MM.1S (cell line): ENCODE measurements at regions not wholly inside any gene's neighbourhood (a gene's known extent, or its start where the extent isn't known, plus 50 kb on each side); places are given as distances from the start of the nearest gene placed in this dataset.

Source experiments
- DNase-seq: peaks from one replicate; pipeline ENCODE4 v3.0.0-alpha.2; 2015
- H2AFZ ChIP-seq: fragments of 300-600 bp; sonication (generic); 2 replicates; pipeline ENCODE4 v1.6.0; 2016; ENCODE audit warnings: antibody characterized with exemption, low read length
- H3F3A ChIP-seq: fragments of 300-600 bp; sonication (generic); 2 replicates; pipeline ENCODE4 v1.6.1; 2016; ENCODE audit warnings: mild to moderate bottlenecking, antibody characterized with exemption, low read length, moderate library complexity, mixed read lengths; ENCODE audit not compliant: insufficient read depth
- H3K27ac ChIP-seq: fragments of 300-600 bp; sonication (generic); 2 replicates; pipeline ENCODE4 v1.5.1; 2016; ENCODE audit warnings: mild to moderate bottlenecking, low read length
- H3K27me3 ChIP-seq: fragments of 300-600 bp; sonication (generic); replicated peaks from 2 replicates; pipeline ENCODE4 v1.6.0; 2016; ENCODE audit warnings: low read length; ENCODE audit not compliant: insufficient read depth
- H3K36me3 ChIP-seq: fragments of 300-600 bp; sonication (generic); replicated peaks from 2 replicates; pipeline ENCODE4 v1.6.1; 2016; ENCODE audit warnings: mild to moderate bottlenecking, low read length, mixed read lengths; ENCODE audit not compliant: insufficient read depth
- H3K4me1 ChIP-seq: fragments of 300-600 bp; sonication (generic); 2 replicates; pipeline ENCODE4 v1.6.1; 2016; ENCODE audit warnings: low read length, mixed read lengths
- H3K4me2 ChIP-seq: fragments of 300-600 bp; sonication (generic); 2 replicates; pipeline ENCODE4 v1.6.0; 2016; ENCODE audit warnings: low read depth, low read length
- H3K4me3 ChIP-seq: fragments of 300-600 bp; sonication (generic); 2 replicates; pipeline ENCODE4 v1.5.1; 2016; ENCODE audit warnings: low read length, mixed read lengths
- H3K79me2 ChIP-seq: fragments of 300-600 bp; sonication (generic); 2 replicates; pipeline ENCODE4 v1.6.1; 2016; ENCODE audit warnings: mixed run types, low read length, mixed read lengths
- H3K9ac ChIP-seq: fragments of 300-600 bp; sonication (generic); 2 replicates; pipeline ENCODE4 v1.6.1; 2016; ENCODE audit warnings: low read length, mixed read lengths
- H3K9me2 ChIP-seq: fragments of 300-600 bp; sonication (generic); replicated peaks from 2 replicates; pipeline ENCODE4 v1.6.1; 2016; ENCODE audit warnings: mild to moderate bottlenecking, low read length, mixed read lengths; ENCODE audit not compliant: insufficient read depth
- H3K9me3 ChIP-seq: fragments of 300-600 bp; sonication (generic); replicated peaks from 2 replicates; pipeline ENCODE4 v1.6.1; 2016; ENCODE audit warnings: mild to moderate bottlenecking, low read length, mixed read lengths; ENCODE audit not compliant: insufficient read depth
- H4K20me1 ChIP-seq: fragments of 300-600 bp; sonication (generic); 2 replicates; pipeline ENCODE4 v1.6.1; 2016; ENCODE audit warnings: mild to moderate bottlenecking, low read length, moderate library complexity, mixed read lengths; ENCODE audit not compliant: insufficient read depth
- EZH2 ChIP-seq: fragments of 300-600 bp; sonication (generic); optimal IDR thresholded peaks from 2 replicates; pipeline ENCODE3; 2017; ENCODE audit warnings: low read depth, mild to moderate bottlenecking, antibody characterized with exemption, low read length, mixed read lengths
- EZH2phosphoT487 ChIP-seq: fragments of 300-600 bp; sonication (generic); IDR thresholded peaks from 2 replicates; pipeline ENCODE4 v1.6.1; 2018; ENCODE audit warnings: antibody characterized with exemption, low read length
- TF ChIP-seq, protein P1 (sequence below): fragments of 300-600 bp; sonication (generic); IDR thresholded peaks from 2 replicates; pipeline ENCODE4 v1.5.1; 2016; ENCODE audit warnings: antibody characterized with exemption, low read length, mixed read lengths

DNA sequence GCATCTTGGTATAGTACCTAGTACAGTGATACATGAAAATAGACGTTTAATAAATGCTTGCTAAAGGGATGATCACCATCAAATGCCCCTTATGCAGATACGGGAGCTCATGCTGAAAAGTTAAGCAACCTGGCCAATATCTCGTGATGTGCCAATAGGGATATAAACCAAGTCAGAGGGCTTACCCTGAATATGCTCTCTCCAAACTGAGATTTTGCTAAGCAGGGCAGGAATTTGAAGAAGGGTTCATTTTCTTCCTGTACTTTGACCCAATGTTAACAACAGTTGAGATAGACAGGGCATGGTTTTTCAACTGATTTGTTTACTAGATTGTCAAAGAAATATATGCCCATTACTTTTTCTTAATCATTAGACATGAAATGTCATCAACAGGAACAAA is 219.3 kb upstream of the PREP start:
- TF ChIP-seq EZH2phosphoT487 (no peak), EZH2 (no peak)
- Histone ChIP-seq H3K4me2 (no peak overlapping the region), H3K36me3 (no peaks in the 10 kb centered on the region), H3K4me1 (no peaks in the 10 kb centered on the region), H3K9me2 (no peaks in the 10 kb centered on the region), H3K9ac (no peak overlapping the region), H3F3A (no peaks in the 10 kb centered on the region), H4K20me1 (no peaks in the 10 kb centered on the region), H3K4me3 (no peak overlapping the region), H3K9me3 (no peaks in the 10 kb centered on the region), H3K27ac (no peak overlapping the region), H3K79me2 (no peaks in the 10 kb centered on the region), H2AFZ (no peak overlapping the region), H3K27me3 (no peaks in the 10 kb centered on the region)
- no peak for DNase-seq

DNA sequence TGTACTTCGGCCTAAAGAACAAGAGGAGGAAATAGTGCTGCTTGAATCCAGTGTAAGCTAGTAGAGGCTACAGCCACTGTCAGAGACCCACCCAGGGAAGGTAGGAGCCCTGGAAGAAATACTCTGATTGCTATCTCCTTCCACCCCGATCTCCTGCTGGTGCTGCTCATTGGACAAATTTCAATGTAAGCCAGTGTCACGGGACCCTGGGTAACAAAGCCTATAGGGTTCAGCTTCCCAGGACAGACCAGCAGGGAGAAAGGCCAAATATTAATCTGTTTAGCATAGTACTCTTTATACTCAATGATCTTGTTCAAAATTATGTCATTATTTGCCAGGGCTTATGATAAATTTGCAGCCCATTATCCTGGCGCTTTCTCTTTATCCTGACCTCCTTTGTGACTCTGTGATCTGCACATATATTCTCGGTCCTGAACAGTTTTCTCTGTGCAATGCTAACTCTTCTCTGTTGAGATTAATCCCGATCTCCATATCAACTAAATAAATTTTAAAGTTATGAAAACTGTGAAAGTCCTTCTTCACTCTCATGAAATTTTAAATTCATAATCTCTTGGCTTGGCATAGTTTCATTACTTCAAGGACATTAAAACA is 218.8 kb upstream of the PREP start:
- Histone ChIP-seq H3K79me2 (no peaks in the 10 kb centered on the region), H3K4me3 (no peak overlapping the region), H4K20me1 (no peaks in the 10 kb centered on the region), H3K4me1 (no peaks in the 10 kb centered on the region), H3F3A (no peaks in the 10 kb centered on the region), H3K9me3 (no peaks in the 10 kb centered on the region), H3K9me2 (no peaks in the 10 kb centered on the region), H3K4me2 (no peak overlapping the region), H3K27me3 (no peaks in the 10 kb centered on the region), H3K9ac (no peak overlapping the region), H3K36me3 (no peaks in the 10 kb centered on the region), H2AFZ (no peak overlapping the region), H3K27ac (no peak overlapping the region)
- DNase-seq: no peak
- no peak for TF ChIP-seq EZH2phosphoT487
- no peak for TF ChIP-seq EZH2
- TF ChIP-seq, protein P1, sequence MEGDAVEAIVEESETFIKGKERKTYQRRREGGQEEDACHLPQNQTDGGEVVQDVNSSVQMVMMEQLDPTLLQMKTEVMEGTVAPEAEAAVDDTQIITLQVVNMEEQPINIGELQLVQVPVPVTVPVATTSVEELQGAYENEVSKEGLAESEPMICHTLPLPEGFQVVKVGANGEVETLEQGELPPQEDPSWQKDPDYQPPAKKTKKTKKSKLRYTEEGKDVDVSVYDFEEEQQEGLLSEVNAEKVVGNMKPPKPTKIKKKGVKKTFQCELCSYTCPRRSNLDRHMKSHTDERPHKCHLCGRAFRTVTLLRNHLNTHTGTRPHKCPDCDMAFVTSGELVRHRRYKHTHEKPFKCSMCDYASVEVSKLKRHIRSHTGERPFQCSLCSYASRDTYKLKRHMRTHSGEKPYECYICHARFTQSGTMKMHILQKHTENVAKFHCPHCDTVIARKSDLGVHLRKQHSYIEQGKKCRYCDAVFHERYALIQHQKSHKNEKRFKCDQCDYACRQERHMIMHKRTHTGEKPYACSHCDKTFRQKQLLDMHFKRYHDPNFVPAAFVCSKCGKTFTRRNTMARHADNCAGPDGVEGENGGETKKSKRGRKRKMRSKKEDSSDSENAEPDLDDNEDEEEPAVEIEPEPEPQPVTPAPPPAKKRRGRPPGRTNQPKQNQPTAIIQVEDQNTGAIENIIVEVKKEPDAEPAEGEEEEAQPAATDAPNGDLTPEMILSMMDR: no peak

DNA sequence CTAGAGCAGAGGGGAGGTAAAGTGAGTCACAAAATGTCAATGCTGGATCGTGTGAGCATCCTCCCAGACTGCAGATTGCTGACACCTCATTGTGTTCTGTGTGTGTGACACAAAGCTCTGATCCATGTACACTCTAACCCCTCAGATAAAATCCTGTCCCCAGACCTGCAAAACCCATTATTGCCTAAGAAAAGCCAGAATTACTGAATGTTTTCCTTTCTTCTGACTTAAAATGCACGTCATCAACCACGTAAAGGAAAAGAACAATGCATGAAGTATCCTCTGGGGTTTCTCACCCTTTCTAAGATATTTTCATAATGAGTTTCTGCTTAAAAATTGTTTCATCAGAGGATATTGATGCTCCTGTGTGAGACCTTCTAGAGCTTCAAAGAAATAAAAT is 218.0 kb upstream of the PREP start:
- H3K9me2 ChIP-seq: no peaks in the 10 kb centered on the region
- H2AFZ ChIP-seq: no peak overlapping the region
- no peak overlapping the region for H3K4me3 ChIP-seq
- DNase-seq: no peak
- TF ChIP-seq EZH2 (no peak), EZH2phosphoT487 (no peak)
- TF ChIP-seq, protein P1: no peak
- H3K27ac ChIP-seq: no peak overlapping the region
- H3K79me2 ChIP-seq: no peaks in the 10 kb centered on the region
- H3F3A ChIP-seq: no peaks in the 10 kb centered on the region
- no peak overlapping the region for H3K4me2 ChIP-seq
- H3K36me3 ChIP-seq: no peaks in the 10 kb centered on the region
- no peaks in the 10 kb centered on the region for H3K9me3 ChIP-seq
- no peaks in the 10 kb centered on the region for H3K4me1 ChIP-seq
- H4K20me1 ChIP-seq: no peaks in the 10 kb centered on the region
- no peaks in the 10 kb centered on the region for H3K27me3 ChIP-seq
- no peak overlapping the region for H3K9ac ChIP-seq

DNA sequence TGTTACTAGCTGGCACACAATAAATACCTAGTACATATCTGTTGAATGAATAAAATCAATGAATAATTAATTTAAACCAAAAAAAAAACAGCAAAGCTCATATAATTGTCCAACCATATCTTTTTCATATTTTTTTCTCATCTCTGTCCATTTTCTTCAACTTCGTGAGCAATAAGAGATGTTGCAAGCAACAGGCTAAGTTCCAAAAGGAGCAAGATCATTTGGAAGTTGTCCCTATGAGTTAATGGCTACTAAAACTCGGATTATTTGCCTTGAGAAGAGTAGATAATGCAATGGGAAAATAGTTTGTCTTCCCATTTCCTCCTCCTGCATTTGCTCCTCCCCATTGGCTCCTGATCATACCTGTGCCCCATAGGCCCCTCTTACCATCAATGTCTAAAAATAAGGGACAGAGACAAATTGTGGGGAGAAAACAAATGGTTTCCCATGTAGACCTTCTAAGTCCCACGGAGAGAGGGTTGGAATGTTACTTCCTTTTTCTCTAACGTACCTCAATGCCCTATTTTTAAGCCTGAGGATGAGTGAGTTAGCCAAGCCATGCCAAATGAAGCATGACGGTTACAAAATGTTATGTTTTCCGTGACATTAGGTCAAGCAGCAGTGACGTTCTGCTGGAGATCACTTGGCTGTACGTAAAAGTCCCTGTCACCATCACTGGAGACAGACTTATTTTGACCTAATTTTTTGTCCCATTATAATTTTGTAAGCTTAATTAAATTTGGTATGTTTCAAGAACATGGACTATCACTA is 217.3 kb upstream of the PREP start:
- H3F3A ChIP-seq: no peaks in the 10 kb centered on the region
- no peaks in the 10 kb centered on the region for H3K9me3 ChIP-seq
- H3K27me3 ChIP-seq: no peaks in the 10 kb centered on the region
- no peak for TF ChIP-seq EZH2
- TF ChIP-seq, protein P1: no peak
- TF ChIP-seq EZH2phosphoT487: no peak
- H3K4me1 ChIP-seq: no peaks in the 10 kb centered on the region
- no peaks in the 10 kb centered on the region for H4K20me1 ChIP-seq
- no peaks in the 10 kb centered on the region for H3K36me3 ChIP-seq
- no peak overlapping the region for H3K27ac ChIP-seq
- no peaks in the 10 kb centered on the region for H3K79me2 ChIP-seq
- H2AFZ ChIP-seq: no peak overlapping the region
- no peak for DNase-seq
- no peak overlapping the region for H3K4me3 ChIP-seq
- no peak overlapping the region for H3K4me2 ChIP-seq
- no peaks in the 10 kb centered on the region for H3K9me2 ChIP-seq
- no peak overlapping the region for H3K9ac ChIP-seq
